ENCODE measurements at regions not wholly inside any gene's neighbourhood (a gene's known extent, or its start where the extent isn't known, plus 50 kb on each side); places are given as distances from the start of the nearest gene placed in this dataset.

DNA sequence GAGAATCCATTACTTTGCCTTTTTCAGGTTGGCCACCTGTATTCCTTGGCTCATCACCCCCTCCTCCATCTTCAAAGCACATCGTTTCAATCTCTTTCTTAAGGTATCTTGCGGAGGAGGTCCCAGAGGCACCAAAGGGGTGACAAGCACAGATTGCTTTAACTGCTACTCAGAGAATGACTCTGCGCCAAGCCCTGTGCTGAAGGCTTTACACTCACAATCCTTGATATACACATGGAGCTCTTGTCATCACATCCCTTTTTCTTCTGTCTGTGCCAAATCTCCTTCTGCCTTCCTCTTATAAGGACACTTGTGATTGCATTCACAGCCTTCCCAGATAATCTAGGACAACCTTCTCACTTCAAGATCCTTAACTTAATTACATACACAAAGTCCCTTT, 134.7 kb upstream of the MAMLD1 start (continued):
- TF ChIP-seq NFYB (IDR thresholded peaks at IDR 0.05; ENCODE audit: insufficient read depth, low read depth, low read length) = no peak
- TF ChIP-seq BCL11A (IDR thresholded peaks at IDR 0.05; ENCODE audit: low read depth, low read length) = no peak

DNA sequence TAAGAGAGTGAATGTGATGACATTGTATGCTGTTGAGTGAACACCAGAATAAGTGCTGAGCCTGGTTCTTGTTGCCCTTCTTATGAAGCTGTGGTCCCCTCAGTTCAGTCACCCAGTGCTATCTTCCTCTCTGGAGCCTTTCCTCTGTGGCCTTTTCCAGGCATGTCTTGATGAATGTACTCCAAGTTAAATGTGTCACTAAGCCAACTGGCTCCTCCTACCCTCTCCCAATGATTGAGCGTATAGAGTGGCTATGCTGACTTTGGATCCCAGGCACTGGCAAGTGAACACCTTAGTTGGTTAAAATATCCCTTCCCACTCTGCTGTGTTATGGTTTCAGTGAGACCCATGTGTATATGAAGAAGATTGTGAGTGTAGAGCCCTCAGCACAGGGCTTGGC, 134.1 kb upstream of the MAMLD1 start:
- Histone ChIP-seq H3K27me3 (replicated peaks in 1 of 2; ENCODE audit: control insufficient read depth in 2 of 2, insufficient read depth in 2 of 2, low read length in 1 of 2) (no peaks in the 10 kb centered on the region), H3K4me3 (no peak overlapping the region), H3K27ac (ENCODE audit: control insufficient read depth, insufficient read depth) (no peak overlapping the region), H3K9ac (ENCODE audit: control insufficient read depth, insufficient read depth, low read length) (no peak overlapping the region), H4K20me1 (ENCODE audit: control insufficient read depth, insufficient read depth) (no peaks in the 10 kb centered on the region), H3K4me1 (ENCODE audit: control insufficient read depth, insufficient read depth, low read length) (no peaks in the 10 kb centered on the region), H2AFZ (ENCODE audit: control insufficient read depth, low read depth, low read length) (no peak overlapping the region), H3K9me3 (replicated peaks; ENCODE audit: control insufficient read depth, insufficient read depth, low read length) (no peaks in the 10 kb centered on the region), H3K79me2 (ENCODE audit: control insufficient read depth, insufficient read depth, low read length) (no peaks in the 10 kb centered on the region), H3K36me3 (ENCODE audit: control insufficient read depth in 2 of 2, insufficient read depth in 2 of 2, low read length in 1 of 2) (no peaks in the 10 kb centered on the region), H3K4me2 (ENCODE audit: control insufficient read depth, insufficient read depth) (no peak overlapping the region)
- FAIRE-seq (no peak), DNase-seq (ENCODE audit: low read depth, low spot score) (no peak), ATAC-seq (no peak)
- TF ChIP-seq SRF (IDR thresholded peaks at IDR 0.05; ENCODE audit: low read depth in 2 of 2, low read length in 2 of 2) (no peak), NFYA (IDR thresholded peaks at IDR 0.05; ENCODE audit: borderline replicate concordance, low read depth, low read length) (no peak), TCF7 (IDR thresholded peaks at IDR 0.05; ENCODE audit: borderline replicate concordance) (no peak)
- TF ChIP-seq, protein P1, sequence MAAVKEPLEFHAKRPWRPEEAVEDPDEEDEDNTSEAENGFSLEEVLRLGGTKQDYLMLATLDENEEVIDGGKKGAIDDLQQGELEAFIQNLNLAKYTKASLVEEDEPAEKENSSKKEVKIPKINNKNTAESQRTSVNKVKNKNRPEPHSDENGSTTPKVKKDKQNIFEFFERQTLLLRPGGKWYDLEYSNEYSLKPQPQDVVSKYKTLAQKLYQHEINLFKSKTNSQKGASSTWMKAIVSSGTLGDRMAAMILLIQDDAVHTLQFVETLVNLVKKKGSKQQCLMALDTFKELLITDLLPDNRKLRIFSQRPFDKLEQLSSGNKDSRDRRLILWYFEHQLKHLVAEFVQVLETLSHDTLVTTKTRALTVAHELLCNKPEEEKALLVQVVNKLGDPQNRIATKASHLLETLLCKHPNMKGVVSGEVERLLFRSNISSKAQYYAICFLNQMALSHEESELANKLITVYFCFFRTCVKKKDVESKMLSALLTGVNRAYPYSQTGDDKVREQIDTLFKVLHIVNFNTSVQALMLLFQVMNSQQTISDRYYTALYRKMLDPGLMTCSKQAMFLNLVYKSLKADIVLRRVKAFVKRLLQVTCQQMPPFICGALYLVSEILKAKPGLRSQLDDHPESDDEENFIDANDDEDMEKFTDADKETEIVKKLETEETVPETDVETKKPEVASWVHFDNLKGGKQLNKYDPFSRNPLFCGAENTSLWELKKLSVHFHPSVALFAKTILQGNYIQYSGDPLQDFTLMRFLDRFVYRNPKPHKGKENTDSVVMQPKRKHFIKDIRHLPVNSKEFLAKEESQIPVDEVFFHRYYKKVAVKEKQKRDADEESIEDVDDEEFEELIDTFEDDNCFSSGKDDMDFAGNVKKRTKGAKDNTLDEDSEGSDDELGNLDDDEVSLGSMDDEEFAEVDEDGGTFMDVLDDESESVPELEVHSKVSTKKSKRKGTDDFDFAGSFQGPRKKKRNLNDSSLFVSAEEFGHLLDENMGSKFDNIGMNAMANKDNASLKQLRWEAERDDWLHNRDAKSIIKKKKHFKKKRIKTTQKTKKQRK (IDR thresholded peaks at IDR 0.05; ENCODE audit: low read depth, low read length) = no peak
- SMC1A ChIA-PET (ENCODE audit: uncharacterized antibody, unreplicated experiment) = no interaction called here
- intact Hi-C loops (cut with micrococcal nuclease; ENCODE audit: unreplicated experiment) = no loop called here
- RAD21 ChIA-PET (ENCODE audit: unreplicated experiment) = no interaction called here
- CTCF ChIA-PET = no interaction called here
- in situ Hi-C loops (cut with MboI) = no loop called here
- POLR2A ChIA-PET = no interaction called here
- no TSS peak for BruUV-seq (replicated peaks)
- 39% methylated on average over 1 of the region's 1 CpG for WGBS (ENCODE audit: insufficient coverage, insufficient replicate concordance, low lambda C conversion rate, missing lambda C conversion rate)
